ENCODE measurements at regions not wholly inside any gene's neighbourhood (a gene's known extent, or its start where the extent isn't known, plus 50 kb on each side); places are given as distances from the start of the nearest gene placed in this dataset.

DNA sequence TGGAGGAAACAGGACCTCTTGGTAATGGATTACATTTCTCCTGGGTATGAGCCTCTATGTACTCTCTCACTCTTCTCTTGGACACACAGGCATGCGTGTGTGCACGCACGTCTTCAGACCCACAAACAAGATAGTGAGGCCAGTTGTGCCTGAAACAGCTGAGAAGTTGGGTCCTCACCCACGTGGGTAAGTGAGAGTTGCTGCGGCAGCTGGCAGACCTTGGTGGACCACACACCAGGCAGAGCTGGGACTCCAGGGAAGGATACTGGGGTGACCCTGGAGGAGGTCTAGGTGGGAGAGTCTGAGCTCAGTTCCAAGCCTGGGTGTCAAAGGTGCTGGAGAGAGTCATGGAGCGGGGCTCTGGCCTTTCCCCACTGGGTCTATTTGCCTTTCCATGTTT, 194.3 kb downstream of the HAUS1 start (continued):
- TF ChIP-seq IRF2 (CRISPR knock-in tag; IDR thresholded peaks at IDR 0.05; ENCODE audit: borderline replicate concordance, low read depth) = no peak

DNA sequence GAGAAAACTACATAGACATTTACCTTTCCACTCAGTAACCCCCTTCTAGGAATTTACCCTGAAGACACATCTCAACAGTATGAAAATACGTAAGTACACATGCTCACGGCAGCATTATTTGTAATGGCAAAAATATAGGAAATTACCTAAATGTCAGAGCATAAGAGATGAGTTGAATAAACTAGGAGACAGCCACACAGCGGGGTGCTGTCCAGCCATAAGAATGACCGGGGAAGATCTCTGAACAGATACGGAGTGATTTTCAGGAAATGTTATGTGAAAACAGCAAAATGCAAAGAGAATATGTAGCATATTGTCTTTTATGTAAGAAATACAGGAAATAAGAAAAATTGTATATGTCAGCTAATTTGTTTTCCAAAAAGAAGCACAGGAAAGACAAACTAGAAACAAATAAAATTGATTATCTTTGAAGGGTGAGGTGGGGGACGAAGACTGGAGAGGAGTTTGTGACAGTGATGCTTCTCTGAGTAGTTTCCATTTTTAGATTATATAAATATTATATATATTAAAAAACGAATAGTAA, 195.4 kb downstream of the HAUS1 start:
- TF ChIP-seq NR2C2 (CRISPR knock-in tag; IDR thresholded peaks at IDR 0.05) (no peak), SP1 (CRISPR knock-in tag; conservative IDR thresholded peaks at IDR 0.05) (no peak), ELF4 (CRISPR knock-in tag; IDR thresholded peaks at IDR 0.05; ENCODE audit: low read depth) (no peak), TEAD1 (CRISPR knock-in tag; IDR thresholded peaks at IDR 0.05) (no peak), ATF3 (CRISPR knock-in tag; conservative IDR thresholded peaks at IDR 0.05) (no peak), SOX15 (CRISPR knock-in tag; IDR thresholded peaks at IDR 0.05) (no peak), TP53 (CRISPR knock-in tag; IDR thresholded peaks at IDR 0.05) (no peak), ERG (CRISPR knock-in tag; IDR thresholded peaks at IDR 0.05) (no peak), PRDM15 (CRISPR knock-in tag; IDR thresholded peaks at IDR 0.05) (no peak), ATF6 (CRISPR knock-in tag; IDR thresholded peaks at IDR 0.05) (no peak), CDX4 (CRISPR knock-in tag; IDR thresholded peaks at IDR 0.05; ENCODE audit: borderline replicate concordance) (no peak)
- TF ChIP-seq, protein P1, sequence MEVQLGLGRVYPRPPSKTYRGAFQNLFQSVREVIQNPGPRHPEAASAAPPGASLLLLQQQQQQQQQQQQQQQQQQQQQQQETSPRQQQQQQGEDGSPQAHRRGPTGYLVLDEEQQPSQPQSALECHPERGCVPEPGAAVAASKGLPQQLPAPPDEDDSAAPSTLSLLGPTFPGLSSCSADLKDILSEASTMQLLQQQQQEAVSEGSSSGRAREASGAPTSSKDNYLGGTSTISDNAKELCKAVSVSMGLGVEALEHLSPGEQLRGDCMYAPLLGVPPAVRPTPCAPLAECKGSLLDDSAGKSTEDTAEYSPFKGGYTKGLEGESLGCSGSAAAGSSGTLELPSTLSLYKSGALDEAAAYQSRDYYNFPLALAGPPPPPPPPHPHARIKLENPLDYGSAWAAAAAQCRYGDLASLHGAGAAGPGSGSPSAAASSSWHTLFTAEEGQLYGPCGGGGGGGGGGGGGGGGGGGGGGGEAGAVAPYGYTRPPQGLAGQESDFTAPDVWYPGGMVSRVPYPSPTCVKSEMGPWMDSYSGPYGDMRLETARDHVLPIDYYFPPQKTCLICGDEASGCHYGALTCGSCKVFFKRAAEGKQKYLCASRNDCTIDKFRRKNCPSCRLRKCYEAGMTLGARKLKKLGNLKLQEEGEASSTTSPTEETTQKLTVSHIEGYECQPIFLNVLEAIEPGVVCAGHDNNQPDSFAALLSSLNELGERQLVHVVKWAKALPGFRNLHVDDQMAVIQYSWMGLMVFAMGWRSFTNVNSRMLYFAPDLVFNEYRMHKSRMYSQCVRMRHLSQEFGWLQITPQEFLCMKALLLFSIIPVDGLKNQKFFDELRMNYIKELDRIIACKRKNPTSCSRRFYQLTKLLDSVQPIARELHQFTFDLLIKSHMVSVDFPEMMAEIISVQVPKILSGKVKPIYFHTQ (CRISPR knock-in tag; IDR thresholded peaks at IDR 0.05) = no peak
- TF ChIP-seq, protein P2, sequence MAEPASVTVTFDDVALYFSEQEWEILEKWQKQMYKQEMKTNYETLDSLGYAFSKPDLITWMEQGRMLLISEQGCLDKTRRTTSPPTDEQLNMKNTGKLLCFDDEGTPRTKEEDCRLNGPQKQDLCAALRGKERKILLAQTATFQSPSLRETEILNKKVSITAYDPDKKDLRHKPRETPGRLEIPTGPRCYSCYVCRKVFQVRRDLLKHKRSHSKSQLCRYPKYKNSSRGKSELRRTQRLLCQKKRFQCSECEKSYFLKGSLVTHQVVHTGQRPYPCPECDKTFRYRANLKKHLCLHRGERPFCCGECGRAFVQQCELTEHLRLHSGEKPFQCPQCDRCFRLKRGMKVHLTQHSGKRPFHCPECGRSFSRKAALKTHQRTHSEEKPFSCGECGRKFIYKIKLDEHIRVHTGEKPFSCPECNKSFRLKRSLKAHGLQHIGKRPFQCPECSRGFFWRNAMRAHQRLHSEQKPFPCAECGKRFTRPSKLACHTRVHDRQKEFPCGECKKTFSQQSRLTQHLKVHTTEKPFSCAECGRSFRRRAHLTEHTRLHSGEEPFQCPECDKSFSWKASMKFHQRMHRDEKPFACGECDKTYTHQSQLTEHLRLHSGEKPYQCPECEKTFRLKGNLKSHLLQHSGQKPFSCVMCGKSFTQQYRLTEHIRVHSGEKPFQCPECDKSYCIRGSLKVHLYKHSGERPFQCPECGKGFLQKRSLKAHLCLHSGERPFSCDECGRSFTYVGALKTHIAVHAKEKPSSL (CRISPR knock-in tag; conservative IDR thresholded peaks at IDR 0.05) = no peak
- ATAC-seq (no peak), DNase-seq (ENCODE audit: low spot score) (no peak)
- Mint-ChIP-seq H3K4me1 (peaks cover 19% of the 10 kb centered on the region), H3K9me3 (peaks cover 6% of the 10 kb centered on the region), H3K27me3 (ENCODE audit: low read depth) (peaks cover 5% of the 10 kb centered on the region; the same call in 1 of the 2 replicates), H3K36me3 (no peaks in the 10 kb centered on the region), H3K4me3 (no peak overlapping the region), H3K27ac (no peak overlapping the region)
- ChIA-PET CTCF (no interaction called here), POLR2A (no interaction called here)
